MM.1S (cell line): ENCODE measurements at regions not wholly inside any gene's neighbourhood (a gene's known extent, or its start where the extent isn't known, plus 50 kb on each side); places are given as distances from the start of the nearest gene placed in this dataset.

Source experiments
- DNase-seq: peaks from one replicate; pipeline ENCODE4 v3.0.0-alpha.2; 2015
- H2AFZ ChIP-seq: fragments of 300-600 bp; sonication (generic); 2 replicates; pipeline ENCODE4 v1.6.0; 2016; ENCODE audit warnings: antibody characterized with exemption, low read length
- H3F3A ChIP-seq: fragments of 300-600 bp; sonication (generic); 2 replicates; pipeline ENCODE4 v1.6.1; 2016; ENCODE audit warnings: mild to moderate bottlenecking, antibody characterized with exemption, low read length, moderate library complexity, mixed read lengths; ENCODE audit not compliant: insufficient read depth
- H3K27ac ChIP-seq: fragments of 300-600 bp; sonication (generic); 2 replicates; pipeline ENCODE4 v1.5.1; 2016; ENCODE audit warnings: mild to moderate bottlenecking, low read length
- H3K27me3 ChIP-seq: fragments of 300-600 bp; sonication (generic); replicated peaks from 2 replicates; pipeline ENCODE4 v1.6.0; 2016; ENCODE audit warnings: low read length; ENCODE audit not compliant: insufficient read depth
- H3K36me3 ChIP-seq: fragments of 300-600 bp; sonication (generic); replicated peaks from 2 replicates; pipeline ENCODE4 v1.6.1; 2016; ENCODE audit warnings: mild to moderate bottlenecking, low read length, mixed read lengths; ENCODE audit not compliant: insufficient read depth
- H3K4me1 ChIP-seq: fragments of 300-600 bp; sonication (generic); 2 replicates; pipeline ENCODE4 v1.6.1; 2016; ENCODE audit warnings: low read length, mixed read lengths
- H3K4me2 ChIP-seq: fragments of 300-600 bp; sonication (generic); 2 replicates; pipeline ENCODE4 v1.6.0; 2016; ENCODE audit warnings: low read depth, low read length
- H3K4me3 ChIP-seq: fragments of 300-600 bp; sonication (generic); 2 replicates; pipeline ENCODE4 v1.5.1; 2016; ENCODE audit warnings: low read length, mixed read lengths
- H3K79me2 ChIP-seq: fragments of 300-600 bp; sonication (generic); 2 replicates; pipeline ENCODE4 v1.6.1; 2016; ENCODE audit warnings: mixed run types, low read length, mixed read lengths
- H3K9ac ChIP-seq: fragments of 300-600 bp; sonication (generic); 2 replicates; pipeline ENCODE4 v1.6.1; 2016; ENCODE audit warnings: low read length, mixed read lengths
- H3K9me2 ChIP-seq: fragments of 300-600 bp; sonication (generic); replicated peaks from 2 replicates; pipeline ENCODE4 v1.6.1; 2016; ENCODE audit warnings: mild to moderate bottlenecking, low read length, mixed read lengths; ENCODE audit not compliant: insufficient read depth
- H3K9me3 ChIP-seq: fragments of 300-600 bp; sonication (generic); replicated peaks from 2 replicates; pipeline ENCODE4 v1.6.1; 2016; ENCODE audit warnings: mild to moderate bottlenecking, low read length, mixed read lengths; ENCODE audit not compliant: insufficient read depth
- H4K20me1 ChIP-seq: fragments of 300-600 bp; sonication (generic); 2 replicates; pipeline ENCODE4 v1.6.1; 2016; ENCODE audit warnings: mild to moderate bottlenecking, low read length, moderate library complexity, mixed read lengths; ENCODE audit not compliant: insufficient read depth
- EZH2 ChIP-seq: fragments of 300-600 bp; sonication (generic); optimal IDR thresholded peaks from 2 replicates; pipeline ENCODE3; 2017; ENCODE audit warnings: low read depth, mild to moderate bottlenecking, antibody characterized with exemption, low read length, mixed read lengths
- EZH2phosphoT487 ChIP-seq: fragments of 300-600 bp; sonication (generic); IDR thresholded peaks from 2 replicates; pipeline ENCODE4 v1.6.1; 2018; ENCODE audit warnings: antibody characterized with exemption, low read length
- TF ChIP-seq, protein P1 (sequence below): fragments of 300-600 bp; sonication (generic); IDR thresholded peaks from 2 replicates; pipeline ENCODE4 v1.5.1; 2016; ENCODE audit warnings: antibody characterized with exemption, low read length, mixed read lengths

DNA sequence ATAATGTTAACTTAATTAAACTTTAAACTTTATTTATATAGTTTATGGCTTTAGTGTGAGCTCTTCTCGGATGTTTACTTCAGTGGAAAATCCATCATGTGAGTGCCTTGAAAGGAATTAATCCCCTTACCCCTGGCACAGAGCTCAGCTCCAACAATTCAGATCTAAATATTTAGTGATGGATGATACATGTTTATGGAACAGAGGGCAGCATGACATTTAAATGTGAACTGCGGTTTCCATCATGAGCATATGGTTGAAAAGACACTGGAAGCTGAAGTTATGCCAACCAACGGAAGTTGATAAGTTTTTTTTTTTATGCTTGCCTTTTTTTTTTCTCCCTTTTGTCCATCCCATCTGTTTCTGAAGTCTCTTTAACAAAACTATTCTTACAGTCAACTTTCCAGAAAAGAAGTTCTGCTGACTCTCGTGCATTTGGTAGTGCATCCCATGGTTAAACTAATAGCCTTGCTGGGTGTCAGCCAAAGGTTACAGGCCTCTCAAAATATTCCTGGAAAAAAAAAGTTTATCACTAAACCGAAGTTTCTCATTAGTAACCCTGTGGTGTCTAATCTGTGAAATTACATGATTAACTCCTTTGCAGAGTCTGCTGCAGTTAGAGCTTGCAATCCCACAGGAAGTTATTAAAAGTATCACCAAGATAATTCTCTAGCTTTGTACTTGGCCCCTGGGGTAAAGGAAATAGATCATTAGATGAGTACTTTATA lies 243.9 kb upstream of the TCF21 start:
- Histone ChIP-seq H3K4me1 (no peaks in the 10 kb centered on the region), H3K9me2 (no peaks in the 10 kb centered on the region), H3K27ac (no peak overlapping the region), H3K36me3 (no peaks in the 10 kb centered on the region), H3K9ac (no peak overlapping the region), H3K27me3 (no peaks in the 10 kb centered on the region), H3K4me2 (no peak overlapping the region), H3K79me2 (no peaks in the 10 kb centered on the region), H4K20me1 (no peaks in the 10 kb centered on the region), H2AFZ (no peak overlapping the region), H3K9me3 (no peaks in the 10 kb centered on the region), H3F3A (no peaks in the 10 kb centered on the region), H3K4me3 (no peak overlapping the region)
- no peak for DNase-seq
- TF ChIP-seq, protein P1, sequence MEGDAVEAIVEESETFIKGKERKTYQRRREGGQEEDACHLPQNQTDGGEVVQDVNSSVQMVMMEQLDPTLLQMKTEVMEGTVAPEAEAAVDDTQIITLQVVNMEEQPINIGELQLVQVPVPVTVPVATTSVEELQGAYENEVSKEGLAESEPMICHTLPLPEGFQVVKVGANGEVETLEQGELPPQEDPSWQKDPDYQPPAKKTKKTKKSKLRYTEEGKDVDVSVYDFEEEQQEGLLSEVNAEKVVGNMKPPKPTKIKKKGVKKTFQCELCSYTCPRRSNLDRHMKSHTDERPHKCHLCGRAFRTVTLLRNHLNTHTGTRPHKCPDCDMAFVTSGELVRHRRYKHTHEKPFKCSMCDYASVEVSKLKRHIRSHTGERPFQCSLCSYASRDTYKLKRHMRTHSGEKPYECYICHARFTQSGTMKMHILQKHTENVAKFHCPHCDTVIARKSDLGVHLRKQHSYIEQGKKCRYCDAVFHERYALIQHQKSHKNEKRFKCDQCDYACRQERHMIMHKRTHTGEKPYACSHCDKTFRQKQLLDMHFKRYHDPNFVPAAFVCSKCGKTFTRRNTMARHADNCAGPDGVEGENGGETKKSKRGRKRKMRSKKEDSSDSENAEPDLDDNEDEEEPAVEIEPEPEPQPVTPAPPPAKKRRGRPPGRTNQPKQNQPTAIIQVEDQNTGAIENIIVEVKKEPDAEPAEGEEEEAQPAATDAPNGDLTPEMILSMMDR: no peak
- TF ChIP-seq EZH2 (no peak), EZH2phosphoT487 (no peak)

GRCh38 chr6:133645966-133646740 lies 242.8 kb upstream of the TCF21 start:
- Histone ChIP-seq H2AFZ (no peak overlapping the region), H3K9ac (no peak overlapping the region), H3K27ac (no peak overlapping the region)

GRCh38 chr6:133648581-133648980 lies 240.3 kb upstream of the TCF21 start:
- Histone ChIP-seq H3K79me2 (no peaks in the 10 kb centered on the region), H3K36me3 (no peaks in the 10 kb centered on the region), H3K9ac (no peak overlapping the region), H3K27ac (no peak overlapping the region), H3K27me3 (no peaks in the 10 kb centered on the region), H3K4me3 (no peak overlapping the region), H3K9me3 (no peaks in the 10 kb centered on the region), H3K9me2 (no peaks in the 10 kb centered on the region), H4K20me1 (no peaks in the 10 kb centered on the region), H3K4me1 (no peaks in the 10 kb centered on the region), H3F3A (no peaks in the 10 kb centered on the region), H3K4me2 (no peak overlapping the region), H2AFZ (no peak overlapping the region)
- no peak for DNase-seq
- TF ChIP-seq EZH2phosphoT487: no peak
- TF ChIP-seq EZH2: no peak
- TF ChIP-seq, protein P1: no peak

More at GRCh38 chr6:133645966-133646740, 242.8 kb upstream of the TCF21 start:
- H3K9me3 ChIP-seq: no peaks in the 10 kb centered on the region
- DNase-seq: no peak
- no peaks in the 10 kb centered on the region for H3K9me2 ChIP-seq
- TF ChIP-seq, protein P1: no peak
- no peak for TF ChIP-seq EZH2phosphoT487
- no peak for TF ChIP-seq EZH2
- no peaks in the 10 kb centered on the region for H3K27me3 ChIP-seq
- no peak overlapping the region for H3K4me2 ChIP-seq
- no peak overlapping the region for H3K4me3 ChIP-seq
- no peaks in the 10 kb centered on the region for H3K36me3 ChIP-seq
- H3F3A ChIP-seq: no peaks in the 10 kb centered on the region
- H3K4me1 ChIP-seq: no peaks in the 10 kb centered on the region
- no peaks in the 10 kb centered on the region for H3K79me2 ChIP-seq
- no peaks in the 10 kb centered on the region for H4K20me1 ChIP-seq
